ENCODE measurements at regions not wholly inside any gene's neighbourhood (a gene's known extent, or its start where the extent isn't known, plus 50 kb on each side); places are given as distances from the start of the nearest gene placed in this dataset.

- DNase-seq (ENCODE audit: low read depth): no peak
Measured at GRCh38 chr1:165025805-165026204, 330.7 kb downstream of the LMX1A start.

- DNase-seq (ENCODE audit: low read depth): no peak
Measured at GRCh38 chr1:165014753-165015152, 341.8 kb downstream of the LMX1A start.

- no peak for DNase-seq (ENCODE audit: low read depth)
Measured at GRCh38 chr1:165011991-165012531, 344.5 kb downstream of the LMX1A start.

GRCh38 chr1:165011186-165011585, 345.3 kb downstream of the LMX1A start:
- DNase-seq (ENCODE audit: low read depth): no peak

GRCh38 chr1:165010418-165011070, 346.0 kb downstream of the LMX1A start:
- no peak for DNase-seq (ENCODE audit: low read depth)

- DNase-seq (ENCODE audit: low read depth): no peak
Measured at GRCh38 chr1:165006831-165007230, 349.7 kb downstream of the LMX1A start.

- DNase-seq (ENCODE audit: low read depth): no peak
Measured at GRCh38 chr1:164999146-164999545, 357.4 kb downstream of the LMX1A start.

GRCh38 chr1:164991763-164992314, 364.7 kb downstream of the LMX1A start:
- no peak for DNase-seq (ENCODE audit: low read depth)

- no peak for DNase-seq (ENCODE audit: low read depth)
Measured at GRCh38 chr1:164983023-164983650, 373.4 kb downstream of the LMX1A start.

- no peak for DNase-seq (ENCODE audit: low read depth)
Measured at GRCh38 chr1:164982545-164982944, 374.0 kb downstream of the LMX1A start.

GRCh38 chr1:164977561-164977960, 379.0 kb downstream of the LMX1A start:
- DNase-seq (ENCODE audit: low read depth): no peak

GRCh38 chr1:164971921-164972415, 384.5 kb downstream of the LMX1A start:
- no peak for DNase-seq (ENCODE audit: low read depth)

- DNase-seq (ENCODE audit: low read depth): no peak
Measured at GRCh38 chr1:164971391-164971790, 385.1 kb downstream of the LMX1A start.

- DNase-seq (ENCODE audit: low read depth): no peak
Measured at GRCh38 chr1:164969253-164969652, 387.3 kb downstream of the LMX1A start.

GRCh38 chr1:164967300-164967699, 389.2 kb downstream of the LMX1A start:
- DNase-seq (ENCODE audit: low read depth): no peak

GRCh38 chr1:164961715-164962114, 394.8 kb downstream of the LMX1A start:
- no peak for DNase-seq (ENCODE audit: low read depth)

GRCh38 chr1:164958982-164959768, 397.3 kb downstream of the LMX1A start:
- no peak for DNase-seq (ENCODE audit: low read depth)

GRCh38 chr1:164953815-164954214, 394.8 kb downstream of the PBX1 start:
- no peak for DNase-seq (ENCODE audit: low read depth)

- no peak for DNase-seq (ENCODE audit: low read depth)
Measured at GRCh38 chr1:164953098-164953497, 394.1 kb downstream of the PBX1 start.

GRCh38 chr1:164951508-164951907, 392.5 kb downstream of the PBX1 start:
- no peak for DNase-seq (ENCODE audit: low read depth)

- no peak for DNase-seq (ENCODE audit: low read depth)
Measured at GRCh38 chr1:164950541-164950986, 391.6 kb downstream of the PBX1 start.

GRCh38 chr1:164949771-164950471, 390.9 kb downstream of the PBX1 start:
- no peak for DNase-seq (ENCODE audit: low read depth)
